NT2/D1 (cell line): ENCODE measurements at regions not wholly inside any gene's neighbourhood (a gene's known extent, or its start where the extent isn't known, plus 50 kb on each side); places are given as distances from the start of the nearest gene placed in this dataset.

Experiments
- DNase-seq: peaks from one replicate; pipeline ENCODE4 v3.0.0-alpha.2; 2011; ENCODE audit warnings: low read depth, low spot score
- H3K27me3 ChIP-seq: 2 replicates; pipeline ENCODE4 v1.6.0; 2011; ENCODE audit warnings: mild to moderate bottlenecking; ENCODE audit not compliant: insufficient read length, insufficient read depth
- H3K36me3 ChIP-seq: 2 replicates; pipeline ENCODE4 v1.6.1; 2011; ENCODE audit warnings: mild to moderate bottlenecking, low read length, mixed read lengths; ENCODE audit not compliant: insufficient read depth, insufficient read length
- H3K4me1 ChIP-seq: 2 replicates; pipeline ENCODE4 v1.5.1; 2011; ENCODE audit not compliant: insufficient read depth, insufficient read length
- H3K4me3 ChIP-seq: 2 replicates; pipeline ENCODE4 v1.5.1; 2011; ENCODE audit warnings: low read depth; ENCODE audit not compliant: insufficient read length
- H3K9ac ChIP-seq: 2 replicates; pipeline ENCODE4 v1.6.0; 2011; ENCODE audit warnings: low read depth; ENCODE audit not compliant: insufficient read length
- H3K9me3 ChIP-seq: 2 replicates; pipeline ENCODE4 v1.5.1; 2011; ENCODE audit warnings: mild to moderate bottlenecking, low read length; ENCODE audit not compliant: insufficient read depth
- SUZ12 ChIP-seq: IDR thresholded peaks from 2 replicates; pipeline ENCODE4 v1.6.1; 2011; ENCODE audit not compliant: insufficient read length, insufficient read depth; ENCODE audit errors: extremely low read depth
- YY1 ChIP-seq: IDR thresholded peaks from 2 replicates; pipeline ENCODE4 v1.6.1; 2011; ENCODE audit not compliant: insufficient read length, insufficient read depth
- ZNF274 ChIP-seq: IDR thresholded peaks from 2 replicates; pipeline ENCODE4 v1.6.1; 2011; ENCODE audit warnings: mild to moderate bottlenecking, low read depth, low read length

DNA sequence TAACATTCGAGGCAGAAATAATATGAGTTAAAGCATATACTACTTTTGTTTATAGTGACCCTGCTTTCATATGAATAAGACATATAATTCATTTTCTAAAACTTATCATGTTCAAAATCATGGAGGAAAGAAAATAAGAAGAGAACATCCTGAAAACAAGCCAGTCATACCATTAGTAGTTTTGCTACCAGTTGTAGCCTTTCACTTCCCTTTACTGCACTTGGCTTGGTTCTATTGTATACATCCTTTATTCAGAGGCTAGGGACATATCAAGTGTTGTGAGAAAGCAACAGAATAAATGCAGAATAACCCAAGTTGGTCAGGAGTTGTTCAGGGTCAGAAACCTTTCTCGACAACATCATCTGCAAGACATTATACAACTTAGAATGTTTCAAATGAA is 598.7 kb downstream of the SOX5 start:
- H3K36me3 ChIP-seq: no peaks in the 10 kb centered on the region
- H3K27me3 ChIP-seq: no peaks in the 10 kb centered on the region
- no peaks in the 10 kb centered on the region for H3K9me3 ChIP-seq
- no peak for DNase-seq
- no peaks in the 10 kb centered on the region for H3K4me1 ChIP-seq
- TF ChIP-seq SUZ12: no peak
- TF ChIP-seq ZNF274: no peak
- TF ChIP-seq YY1: no peak
- H3K4me3 ChIP-seq: no peak overlapping the region
- no peak overlapping the region for H3K9ac ChIP-seq

DNA sequence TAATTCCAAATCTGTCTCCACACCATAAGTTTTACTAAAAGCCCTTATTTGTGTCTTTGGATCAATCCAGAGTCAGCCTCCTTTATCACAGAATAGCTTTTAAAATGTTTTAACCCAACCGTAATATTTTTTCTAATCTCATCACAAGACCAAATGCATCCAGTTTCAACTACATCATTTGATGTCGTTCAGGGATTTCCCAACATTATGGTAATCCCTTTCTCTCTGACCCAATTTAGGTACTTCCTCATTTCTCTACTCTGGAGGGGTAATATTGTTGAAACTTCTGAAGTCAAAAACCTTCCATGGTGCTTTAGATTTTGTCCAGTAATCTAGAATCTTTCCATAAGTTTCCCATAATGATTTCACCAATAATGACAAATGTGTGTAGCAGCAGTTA is 596.8 kb downstream of the SOX5 start:
- Histone ChIP-seq H3K36me3 (no peaks in the 10 kb centered on the region), H3K4me1 (no peaks in the 10 kb centered on the region), H3K9ac (no peak overlapping the region), H3K27me3 (no peaks in the 10 kb centered on the region), H3K4me3 (no peak overlapping the region), H3K9me3 (no peaks in the 10 kb centered on the region)
- DNase-seq: no peak
- TF ChIP-seq ZNF274 (no peak), YY1 (no peak)

DNA sequence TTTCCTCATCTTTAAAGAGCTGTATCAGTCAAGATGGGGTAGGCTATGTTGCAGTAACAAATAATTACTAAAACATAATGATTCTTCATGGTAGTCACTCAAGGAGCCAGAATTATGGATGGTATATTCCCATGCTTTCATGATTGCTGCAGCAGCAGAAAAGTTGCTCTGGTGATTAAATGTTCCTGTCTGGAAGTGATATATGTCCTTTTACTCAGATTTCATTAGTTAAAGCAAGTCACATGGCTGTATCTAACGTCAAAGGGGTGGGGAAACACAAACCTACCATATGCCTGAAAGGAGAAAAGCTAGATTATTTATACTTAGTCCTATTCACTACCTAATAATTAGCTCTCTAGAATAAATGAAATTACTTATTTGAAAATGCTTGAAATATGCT is 594.7 kb downstream of the SOX5 start:
- no peak for TF ChIP-seq SUZ12
- TF ChIP-seq ZNF274: no peak
- TF ChIP-seq YY1: no peak
- Histone ChIP-seq H3K4me3 (no peak overlapping the region), H3K9me3 (no peaks in the 10 kb centered on the region), H3K27me3 (no peaks in the 10 kb centered on the region), H3K4me1 (no peaks in the 10 kb centered on the region), H3K36me3 (no peaks in the 10 kb centered on the region), H3K9ac (no peak overlapping the region)
- DNase-seq: no peak

DNA sequence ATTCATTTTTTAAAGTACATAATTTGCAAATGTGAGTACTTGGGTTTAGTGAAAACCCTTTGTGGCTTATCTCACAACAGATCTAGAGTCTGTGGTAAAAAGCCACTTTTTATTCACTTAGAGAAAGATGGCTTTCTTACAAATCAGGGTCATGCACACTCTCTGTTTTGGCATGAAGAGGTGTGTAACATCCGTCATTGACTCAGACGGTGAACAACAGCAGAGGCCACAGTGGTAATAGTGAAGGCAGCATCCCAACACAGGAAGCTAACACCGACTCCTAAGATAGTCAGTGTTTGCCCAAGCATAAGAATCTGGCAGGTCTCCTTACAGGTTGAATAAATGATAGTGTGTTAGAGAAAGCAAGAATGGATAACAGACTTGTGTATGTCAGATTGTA is 593.0 kb downstream of the SOX5 start:
- TF ChIP-seq ZNF274 (no peak), SUZ12 (no peak), YY1 (no peak)
- Histone ChIP-seq H3K9me3 (no peaks in the 10 kb centered on the region), H3K9ac (no peak overlapping the region), H3K4me3 (no peak overlapping the region), H3K27me3 (no peaks in the 10 kb centered on the region), H3K36me3 (no peaks in the 10 kb centered on the region), H3K4me1 (no peaks in the 10 kb centered on the region)
- no peak for DNase-seq

DNA sequence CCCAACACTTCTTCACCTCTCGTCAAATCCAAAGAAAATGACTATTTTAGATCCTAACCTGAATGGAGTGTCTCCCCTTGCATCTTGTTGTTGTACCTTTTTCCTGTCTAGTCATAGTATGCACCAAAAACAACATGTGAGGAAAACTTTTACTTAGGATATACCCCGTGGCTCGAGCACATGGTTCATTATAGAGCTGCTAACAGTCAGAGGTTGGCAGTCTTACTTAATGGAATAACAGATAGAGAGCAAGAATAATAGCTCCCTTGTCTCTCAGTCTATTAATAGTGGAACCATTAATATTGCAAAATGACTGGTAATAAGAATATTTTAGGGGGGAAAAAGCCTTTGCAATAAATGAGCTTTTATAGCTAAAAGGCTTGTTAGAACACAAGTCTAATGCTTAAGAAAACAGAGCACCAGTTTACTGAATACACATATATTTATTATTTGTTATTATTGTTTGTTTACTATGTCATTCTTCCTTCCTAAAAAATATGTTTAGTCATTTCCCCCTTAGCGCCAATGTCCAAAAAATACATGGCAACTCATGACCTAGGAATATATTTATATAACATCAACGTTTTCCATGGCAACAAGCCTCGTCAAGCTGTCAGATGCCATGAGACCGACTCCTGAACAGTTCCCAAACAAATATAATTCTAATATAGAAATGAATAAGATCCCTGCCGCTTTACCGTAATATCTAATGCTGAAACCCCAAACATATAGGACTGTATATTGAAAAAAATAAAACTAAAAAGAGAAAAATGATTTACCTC is 592.4 kb downstream of the SOX5 start:
- H3K27me3 ChIP-seq: no peaks in the 10 kb centered on the region
- no peaks in the 10 kb centered on the region for H3K4me1 ChIP-seq
- no peak for DNase-seq
- no peak overlapping the region for H3K9ac ChIP-seq
- H3K4me3 ChIP-seq: no peak overlapping the region
- no peaks in the 10 kb centered on the region for H3K36me3 ChIP-seq
- H3K9me3 ChIP-seq: no peaks in the 10 kb centered on the region
- TF ChIP-seq YY1 (no peak), ZNF274 (no peak), SUZ12 (no peak)

DNA sequence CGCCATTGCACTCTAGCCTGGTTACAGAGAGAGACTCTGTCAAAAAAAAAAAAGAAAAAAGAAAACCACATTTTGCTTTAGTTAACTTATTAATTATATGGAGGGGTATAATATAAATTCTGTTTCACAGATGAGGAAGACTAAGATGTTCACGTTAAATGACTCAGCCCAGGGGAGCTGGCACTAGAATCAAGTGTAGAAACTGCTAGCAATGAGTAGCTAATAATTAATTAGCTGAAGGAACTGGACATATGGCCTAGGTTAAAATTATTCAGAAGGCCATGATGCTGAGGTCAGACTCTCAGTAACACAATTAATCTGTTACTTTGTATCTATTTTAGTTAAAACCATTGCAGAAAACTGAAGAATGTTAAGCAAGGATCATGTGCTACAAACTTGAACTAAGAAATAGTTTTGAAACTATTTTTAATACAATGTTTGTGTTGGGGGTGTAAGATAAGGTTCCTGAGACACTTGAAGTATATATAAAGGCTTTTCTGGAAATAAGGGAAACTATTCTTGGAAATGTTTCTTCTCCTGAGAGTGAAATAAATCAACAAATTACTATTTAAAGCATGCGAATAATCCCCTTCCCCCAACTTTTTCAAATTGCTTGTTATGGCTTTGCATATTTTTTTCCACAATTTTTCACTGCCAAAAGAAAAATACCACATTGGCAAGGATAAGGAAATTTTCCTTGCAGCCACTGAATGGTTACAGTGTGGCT is 589.3 kb downstream of the SOX5 start:
- no peak for DNase-seq
- Histone ChIP-seq H3K4me1 (no peaks in the 10 kb centered on the region), H3K27me3 (no peaks in the 10 kb centered on the region), H3K9me3 (peaks cover 8% of the 10 kb centered on the region; the same call in 1 of the 2 replicates), H3K4me3 (no peak overlapping the region), H3K36me3 (no peaks in the 10 kb centered on the region), H3K9ac (no peak overlapping the region)
- TF ChIP-seq ZNF274 (no peak), YY1 (no peak), SUZ12 (no peak)

DNA sequence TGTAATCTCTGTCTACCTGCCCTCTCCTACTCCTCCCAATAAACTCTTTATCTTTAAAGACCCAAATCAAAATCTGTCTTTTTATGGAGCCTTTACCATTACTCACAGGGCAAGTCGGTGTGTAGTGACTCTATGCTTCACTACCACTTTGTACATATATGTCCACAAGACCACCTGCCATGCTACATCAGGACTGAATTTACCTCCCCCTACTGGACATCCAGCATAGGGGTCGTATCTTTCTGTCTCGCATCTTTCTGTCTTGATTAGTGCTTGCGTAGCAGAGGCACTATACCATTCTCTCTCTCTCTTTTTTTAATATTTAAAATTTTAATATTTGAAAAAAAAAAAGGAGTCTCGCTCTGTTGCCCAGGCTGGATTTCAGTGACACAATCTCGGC is 587.5 kb downstream of the SOX5 start:
- H3K4me3 ChIP-seq: no peak overlapping the region

More for the DNA sequence above, 587.5 kb downstream of the SOX5 start:
- H3K27me3 ChIP-seq: no peaks in the 10 kb centered on the region
- H3K9ac ChIP-seq: no peak overlapping the region
- H3K4me1 ChIP-seq: no peaks in the 10 kb centered on the region
- H3K36me3 ChIP-seq: no peaks in the 10 kb centered on the region
- no peak for DNase-seq
- peaks cover 8% of the 10 kb centered on the region; the same call in 1 of the 2 replicates for H3K9me3 ChIP-seq
- TF ChIP-seq SUZ12: no peak
- no peak for TF ChIP-seq ZNF274
- TF ChIP-seq YY1: no peak
